ENCODE measurements at regions not wholly inside any gene's neighbourhood (a gene's known extent, or its start where the extent isn't known, plus 50 kb on each side); places are given as distances from the start of the nearest gene placed in this dataset.

- TF ChIP-seq CTCF (IDR thresholded peaks at IDR 0.05) = no peak
- Histone ChIP-seq H3K4me3 (no peak overlapping the region), H3K27ac (no peak overlapping the region)
- DNase-seq (ENCODE audit: low spot score) = no peak
Observed at GRCh38 chr18:77919923-77920322, 670.3 kb downstream of the GALR1 start.

- Histone ChIP-seq H3K27ac (no peak overlapping the region), H3K4me3 (no peak overlapping the region)
- DNase-seq (ENCODE audit: low spot score) = no peak
- no peak for TF ChIP-seq CTCF (IDR thresholded peaks at IDR 0.05)
Observed at GRCh38 chr18:77935342-77935741, 685.7 kb downstream of the GALR1 start.

GRCh38 chr18:77940566-77940965, 690.9 kb downstream of the GALR1 start:
- no peak overlapping the region for H3K27ac ChIP-seq
- no peak for TF ChIP-seq CTCF (IDR thresholded peaks at IDR 0.05)
- no peak for DNase-seq (ENCODE audit: low spot score)

GRCh38 chr18:77944533-77944932, 694.9 kb downstream of the GALR1 start:
- DNase-seq (ENCODE audit: low spot score) = no peak
- Histone ChIP-seq H3K27ac (no peak overlapping the region), H3K4me3 (no peak overlapping the region)
- TF ChIP-seq CTCF (IDR thresholded peaks at IDR 0.05) = no peak

More at GRCh38 chr18:77940566-77940965, 690.9 kb downstream of the GALR1 start:
- H3K4me3 ChIP-seq = no peak overlapping the region

GRCh38 chr18:77948567-77948966, 698.9 kb downstream of the GALR1 start:
- Histone ChIP-seq H3K4me3 (no peak overlapping the region), H3K27ac (no peak overlapping the region)
- TF ChIP-seq CTCF (IDR thresholded peaks at IDR 0.05) = no peak
- DNase-seq (ENCODE audit: low spot score) = no peak

- no peak for TF ChIP-seq CTCF (IDR thresholded peaks at IDR 0.05)
- no peak overlapping the region for H3K4me3 ChIP-seq
- no peak overlapping the region for H3K27ac ChIP-seq
- no peak for DNase-seq (ENCODE audit: low spot score)
Observed at GRCh38 chr18:77949355-77949973, 699.8 kb downstream of the GALR1 start.

- no peak for DNase-seq (ENCODE audit: low spot score)
- H3K4me3 ChIP-seq = no peak overlapping the region
- no peak for TF ChIP-seq CTCF (IDR thresholded peaks at IDR 0.05)
- H3K27ac ChIP-seq = no peak overlapping the region
Observed at GRCh38 chr18:77959248-77959647, 709.6 kb downstream of the GALR1 start.

Data from coronary artery (tissue), 2 donors.